Pancreas (tissue), 10 donors: ENCODE measurements at regions not wholly inside any gene's neighbourhood (a gene's known extent, or its start where the extent isn't known, plus 50 kb on each side); places are given as distances from the start of the nearest gene placed in this dataset.

Experiments
- ATAC-seq, 4 donors: fragments of 200-7000 bp; cut with Tn5 transposase; one replicate each; pipeline versions ENCODE4 v1.8.0 to v1.9.1; 2020; ENCODE audit warnings: mild to moderate bottlenecking in 4 of 4, moderate library complexity in 4 of 4
- DNase-seq, 6 donors: peaks; one replicate each; pipeline ENCODE4 v3.0.0-alpha.2; 2020
- FAIRE-seq: peaks from 2 replicates; lab custom pipeline; 2012; peaks lifted over from hg19 to GRCh38; lab: Jason Lieb, UNC
- H3K27ac ChIP-seq, 4 donors: fragments of 200-600 bp; sonication (generic); 1 replicate in 3 of 4; 2 replicates in 1 of 4; pipeline versions ENCODE4 v1.5.0 to v1.8.0; 2020
- H3K27me3 ChIP-seq, 4 donors: fragments of 200-600 bp; one replicate each; pipeline ENCODE4 v1.8.0; 2021
- H3K36me3 ChIP-seq, 3 donors: fragments of 200-600 bp; sonication (generic) in 1 of 3; one replicate each; pipeline versions ENCODE4 v1.5.0 to v1.8.0; 2020 to 2021
- H3K4me1 ChIP-seq, 3 donors: fragments of 200-600 bp; one replicate each; pipeline ENCODE4 v1.8.0; 2021
- H3K4me3 ChIP-seq, 4 donors: fragments of 200-600 bp; sonication (generic) in 2 of 4; one replicate each; pipeline versions ENCODE4 v1.5.0 to v1.8.0; 2020 to 2021
- H3K9me3 ChIP-seq, 4 donors: fragments of 200-600 bp; one replicate each; pipeline ENCODE4 v1.8.0; 2021
- CTCF ChIP-seq, 4 donors: fragments of 200-600 bp; sonication (generic) in 3 of 4; IDR thresholded peaks; one replicate each; pipeline versions ENCODE4 v1.5.0 to v1.8.0; 2021; ENCODE audit warnings: antibody characterized with exemption in 4 of 4
- WGBS, 2 donors: extraction: QIAGEN DNeasy Blood & Tissue Kit; methylation state at CpG; one replicate each; pipeline ENCODE4 v1.1.7; 2013; 5-methylcytosine and 5-hydroxymethylcytosine counted together
- intact Hi-C, 3 donors: fragments of 100-400 bp; cut with DNase I; formaldehyde crosslinking; loops; one replicate each; pipeline versions ENCODE4 v1.11.1 to v1.14.2; 2022
- donor health status: healthy with polysubstance abuse.
- donor health status: DM: no; HTN: no; CAD: no; lungs with moderate emphysema.
- donor health status: DM: no; HTN: no; CAD: no.
- donor health status: control.
- donor health status: control.
- donor health status: Bipolar disorder and iron deficiency.
- donor health status: DM: yes; HTN: yes; CAD: no.
- donor health status: DM: no; HTN: no; CAD: no.
- donor health status: DM: no; HTN: no; CAD: no.
- donor health status: DM: yes; HTN: yes; CAD: no.

- Histone ChIP-seq H3K4me3 (no peak overlapping the region), H3K4me1 (no peaks in the 10 kb centered on the region), H3K36me3 (no peaks in the 10 kb centered on the region), H3K27me3 (no peaks in the 10 kb centered on the region), H3K27ac (no peak overlapping the region), H3K9me3 (no peaks in the 10 kb centered on the region)
- DNase-seq (peak in 1 of 6 donors; percentile 6), ATAC-seq (no peak), FAIRE-seq (no peak)
- no peak for TF ChIP-seq CTCF (IDR thresholded peaks at IDR 0.05)
- 68 to 76% methylated on average over 8 of the region's 8 CpGs for WGBS, 2 donors
- intact Hi-C loops, result no loop called here
These were observed 57.9 kb downstream of the JAKMIP3 start for GRCh38 chr10:132123606-132124005.

- no peak for TF ChIP-seq CTCF (IDR thresholded peaks at IDR 0.05)
- Histone ChIP-seq H3K4me1 (no peaks in the 10 kb centered on the region), H3K27ac (no peak overlapping the region), H3K27me3 (no peaks in the 10 kb centered on the region), H3K36me3 (no peaks in the 10 kb centered on the region), H3K9me3 (no peaks in the 10 kb centered on the region), H3K4me3 (no peak overlapping the region)
- ATAC-seq (no peak), DNase-seq (peak in 2 of 6 donors; percentile 14 to 60), FAIRE-seq (no peak)
- intact Hi-C loops, result no loop called here
- 88 to 90% methylated on average over 50 of the region's 50 CpGs for WGBS, 2 donors
These were observed 58.6 kb downstream of the JAKMIP3 start for GRCh38 chr10:132124201-132124920.

- peaks cover 0 to 3% (median 0%) of the 10 kb centered on the region in 4 donors for H3K27me3 ChIP-seq
- 54 to 71% methylated on average over 11 of the region's 11 CpGs for WGBS, 2 donors
These were observed 57.3 kb upstream of the DPYSL4 start for GRCh38 chr10:132129431-132129830.

GRCh38 chr10:132130286-132131265 lies 56.2 kb upstream of the DPYSL4 start:
- H3K4me1 ChIP-seq, result no peaks in the 10 kb centered on the region
- peaks cover 0 to 3% (median 0%) of the 10 kb centered on the region in 4 donors for H3K27me3 ChIP-seq
- H3K9me3 ChIP-seq, result no peaks in the 10 kb centered on the region
- WGBS, 2 donors, result 71 to 79% methylated on average over 24 of the region's 24 CpGs
- no peak overlapping the region for H3K27ac ChIP-seq
- intact Hi-C loops, result no loop called here
- H3K36me3 ChIP-seq, result no peaks in the 10 kb centered on the region
- H3K4me3 ChIP-seq, result no peak overlapping the region
- ATAC-seq, result no peak
- TF ChIP-seq CTCF (IDR thresholded peaks at IDR 0.05), result no peak
- FAIRE-seq, result no peak
- DNase-seq, result peak in 2 of 6 donors; percentile 17 to 40

More at GRCh38 chr10:132129431-132129830, 57.3 kb upstream of the DPYSL4 start:
- DNase-seq (peak in 1 of 6 donors; percentile 7), FAIRE-seq (no peak), ATAC-seq (no peak)
- Histone ChIP-seq H3K9me3 (no peaks in the 10 kb centered on the region), H3K36me3 (no peaks in the 10 kb centered on the region), H3K4me1 (no peaks in the 10 kb centered on the region), H3K4me3 (no peak overlapping the region), H3K27ac (no peak overlapping the region)
- intact Hi-C loops, result no loop called here
- TF ChIP-seq CTCF (IDR thresholded peaks at IDR 0.05), result no peak
